ENCODE measurements at regions not wholly inside any gene's neighbourhood (a gene's known extent, or its start where the extent isn't known, plus 50 kb on each side); places are given as distances from the start of the nearest gene placed in this dataset.

GRCh38 chr2:23065210-23065609 is 319.8 kb upstream of the KLHL29 start:
- TF ChIP-seq CTCF (IDR thresholded peaks at IDR 0.05; ENCODE audit: borderline replicate concordance, extremely low read depth, low read length, poor library complexity, severe bottlenecking) (no peak), EZH2 (IDR thresholded peaks at IDR 0.05; ENCODE audit: borderline replicate concordance, low read depth, low read length, severe bottlenecking) (no peak)

All from DND-41 (cell line).